GM10266 (cell line): ENCODE measurements at regions not wholly inside any gene's neighbourhood (a gene's known extent, or its start where the extent isn't known, plus 50 kb on each side); places are given as distances from the start of the nearest gene placed in this dataset.

ENCODE experiments used
- DNase-seq: peaks from one replicate; pipeline ENCODE4 v3.0.0; 2012; ENCODE audit errors: extremely low spot score
- CTCF ChIP-seq: IDR thresholded peaks from 2 replicates; pipeline ENCODE4 v1.5.1; 2012; ENCODE audit warnings: mild to moderate bottlenecking, low read depth; ENCODE audit not compliant: control insufficient read depth, insufficient read depth; ENCODE audit errors: missing control alignments

- DNase-seq, result no peak
- no peak for TF ChIP-seq CTCF
These were observed 171.8 kb upstream of the SHH start for GRCh38 chr7:155984028-155984580.

DNA sequence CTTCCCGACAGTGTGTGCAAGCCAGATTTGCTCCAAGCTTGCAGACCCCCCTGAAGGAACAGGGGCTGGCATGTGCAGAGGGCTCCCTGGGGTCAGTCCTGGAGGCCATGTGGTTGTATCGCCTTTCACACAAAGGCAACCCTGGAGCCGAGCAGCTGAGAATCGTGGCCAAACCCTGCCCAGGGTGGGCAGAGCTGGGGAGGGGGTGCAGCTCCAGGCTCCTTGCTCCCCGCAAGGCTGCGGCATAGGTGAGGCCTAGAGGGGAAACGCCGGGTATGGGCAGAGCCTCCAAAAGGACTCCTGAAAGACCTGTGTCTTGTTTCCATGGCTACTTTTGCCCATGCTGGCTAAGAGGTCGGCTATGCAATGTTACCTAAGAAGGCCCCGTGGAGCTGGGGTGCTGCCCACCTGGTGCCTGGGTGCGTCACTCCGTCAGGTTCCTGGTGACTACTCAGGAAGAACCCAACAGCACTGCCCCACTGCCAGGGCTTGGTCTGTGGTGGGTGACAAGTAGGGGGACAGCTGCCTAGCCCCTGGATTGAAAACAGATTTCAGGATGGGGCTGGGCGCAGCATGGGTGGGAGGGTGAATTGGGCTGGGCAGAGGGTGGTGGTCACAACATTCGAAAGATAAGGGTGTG, 171.0 kb upstream of the SHH start:
- DNase-seq, result no peak
- no peak for TF ChIP-seq CTCF

- no peak for TF ChIP-seq CTCF
- no peak for DNase-seq
These were observed 169.4 kb upstream of the SHH start for GRCh38 chr7:155981703-155982102.

GRCh38 chr7:155980841-155981240, 168.6 kb upstream of the SHH start:
- no peak for TF ChIP-seq CTCF
- no peak for DNase-seq

DNA sequence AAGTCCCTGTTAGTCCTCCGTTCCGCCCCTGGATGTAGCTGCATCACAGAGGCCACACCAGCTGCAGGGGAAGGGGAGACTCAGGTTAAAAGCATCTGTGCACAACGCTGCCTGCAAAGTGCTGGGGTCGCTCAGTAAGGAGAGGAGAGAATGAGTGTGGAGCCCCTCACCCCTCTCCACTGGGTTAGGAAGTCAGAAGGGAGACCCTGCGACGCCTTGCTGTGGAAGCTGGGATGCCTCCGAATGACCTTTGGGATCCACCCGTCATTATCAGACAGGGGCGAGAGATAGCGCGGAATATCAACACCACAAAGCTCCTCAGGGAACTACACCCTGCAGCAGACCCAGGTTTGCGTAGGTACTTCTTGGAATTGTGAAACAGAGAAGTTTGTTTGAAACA, 167.7 kb upstream of the SHH start:
- no peak for TF ChIP-seq CTCF
- DNase-seq, result no peak

- TF ChIP-seq CTCF, result no peak
- DNase-seq, result no peak
These were observed 167.3 kb upstream of the SHH start for GRCh38 chr7:155979566-155979965.

DNA sequence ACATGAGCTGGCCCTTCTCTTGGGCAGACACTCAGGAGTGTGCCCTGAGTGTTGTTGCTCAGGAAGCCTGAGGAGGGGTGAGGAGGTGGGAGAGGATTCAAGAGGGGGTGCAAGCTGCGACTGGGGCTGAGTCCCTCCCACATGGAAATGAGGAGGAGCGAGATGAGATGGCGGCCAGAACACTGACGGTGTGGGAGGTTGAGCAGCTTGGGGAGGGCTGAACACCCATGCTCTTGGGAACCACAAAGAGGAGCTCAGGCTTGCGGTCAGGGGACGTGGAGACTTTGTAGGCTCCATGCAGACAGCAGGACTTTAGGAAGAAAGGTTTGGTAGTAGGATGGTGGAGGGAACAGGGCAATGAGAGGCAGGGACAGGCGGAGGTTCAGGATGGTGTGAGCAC, 163.2 kb upstream of the SHH start:
- TF ChIP-seq CTCF, result no peak
- DNase-seq, result no peak
